ENCODE measurements at regions not wholly inside any gene's neighbourhood (a gene's known extent, or its start where the extent isn't known, plus 50 kb on each side); places are given as distances from the start of the nearest gene placed in this dataset.
A peak's percentile ranks its signal among the peaks of the same experiment; 100 is the strongest.
"Not testable (repeated sequence)": the region's sequence is repeated elsewhere in the genome, so short reads cannot be mapped to it uniquely, and the experiment has no call there.

- no peaks in the 10 kb centered on the region for H3K4me1 Mint-ChIP-seq (ENCODE audit: low read depth, unreplicated experiment)
- ChIA-PET POLR2A (no interaction called here), CTCF (no interaction called here)
- no peak overlapping the region for H3K27ac Mint-ChIP-seq (ENCODE audit: unreplicated experiment)
- Histone ChIP-seq H3K4me1 (no peaks in the 10 kb centered on the region), H3K36me3 (ENCODE audit: control insufficient read depth, insufficient read depth, low read length) (no peaks in the 10 kb centered on the region), H3K27me3 (replicated peaks; ENCODE audit: control insufficient read depth, insufficient read depth, low read length) (no peaks in the 10 kb centered on the region), H3K9me3 (no peaks in the 10 kb centered on the region), H3K4me3 (ENCODE audit: low read depth, low read length) (no peak overlapping the region)
- H3K36me3 Mint-ChIP-seq (ENCODE audit: insufficient read depth, unreplicated experiment): no peaks in the 10 kb centered on the region
- no peaks in the 10 kb centered on the region for H3K27me3 Mint-ChIP-seq (ENCODE audit: insufficient read depth, unreplicated experiment)
- TF ChIP-seq CTCF (IDR thresholded peaks at IDR 0.05; ENCODE audit: insufficient read depth in 1 of 2, low read depth in 1 of 2, low read length in 1 of 2, severe bottlenecking in 1 of 2, unreplicated experiment in 1 of 2): no peak
- no peak for DNase-seq
- H3K9me3 Mint-ChIP-seq (ENCODE audit: unreplicated experiment): no peaks in the 10 kb centered on the region
- BruUV-seq (replicated peaks): no TSS peak
- H3K4me3 Mint-ChIP-seq (ENCODE audit: unreplicated experiment): no peak overlapping the region
- intact Hi-C loops (cut with micrococcal nuclease; ENCODE audit: unreplicated experiment): no loop called here
These were observed 119.0 kb upstream of the OR13H1 start for GRCh38 chrX:131424895-131425294.

- CTCF ChIA-PET: interaction anchor here (0.5 kb wide), 1 partner anchor 49 kb away, joined by 3 read pairs; no protein-coding TSS in a partner anchor
- POLR2A ChIA-PET; H3K27ac Mint-ChIP-seq (ENCODE audit: unreplicated experiment); BruUV-seq (replicated peaks); intact Hi-C loops (cut with micrococcal nuclease; ENCODE audit: unreplicated experiment); H3K27me3 Mint-ChIP-seq (ENCODE audit: insufficient read depth, unreplicated experiment); DNase-seq; H3K4me1 ChIP-seq; H3K27me3 ChIP-seq (replicated peaks; ENCODE audit: control insufficient read depth, insufficient read depth, low read length); H3K4me3 Mint-ChIP-seq (ENCODE audit: unreplicated experiment); H3K36me3 ChIP-seq (ENCODE audit: control insufficient read depth, insufficient read depth, low read length); H3K9me3 ChIP-seq; H3K9me3 Mint-ChIP-seq (ENCODE audit: unreplicated experiment); H3K36me3 Mint-ChIP-seq (ENCODE audit: insufficient read depth, unreplicated experiment); H3K4me1 Mint-ChIP-seq (ENCODE audit: low read depth, unreplicated experiment); H3K4me3 ChIP-seq (ENCODE audit: low read depth, low read length): not testable (repeated sequence)
These were observed 113.4 kb upstream of the OR13H1 start for GRCh38 chrX:131430465-131430864.

GRCh38 chrX:131441033-131441432 is 102.8 kb upstream of the OR13H1 start:
- DNase-seq: peak in 1 of 2 experiments; percentile 5
- Mint-ChIP-seq H3K27ac (ENCODE audit: unreplicated experiment) (no peak overlapping the region), H3K4me3 (ENCODE audit: unreplicated experiment) (no peak overlapping the region), H3K27me3 (ENCODE audit: insufficient read depth, unreplicated experiment) (no peaks in the 10 kb centered on the region), H3K36me3 (ENCODE audit: insufficient read depth, unreplicated experiment) (peaks cover 7% of the 10 kb centered on the region), H3K9me3 (ENCODE audit: unreplicated experiment) (peaks cover 9% of the 10 kb centered on the region), H3K4me1 (ENCODE audit: low read depth, unreplicated experiment) (no peaks in the 10 kb centered on the region)
- H3K4me3 ChIP-seq (ENCODE audit: low read depth, low read length): no peak overlapping the region
- no TSS peak for BruUV-seq (replicated peaks)
- no peaks in the 10 kb centered on the region for H3K9me3 ChIP-seq
- no peak for TF ChIP-seq CTCF (IDR thresholded peaks at IDR 0.05; ENCODE audit: insufficient read depth in 1 of 2, low read depth in 1 of 2, low read length in 1 of 2, severe bottlenecking in 1 of 2, unreplicated experiment in 1 of 2)
- intact Hi-C loops (cut with micrococcal nuclease; ENCODE audit: unreplicated experiment): no loop called here
- POLR2A ChIA-PET: no interaction called here
- H3K27me3 ChIP-seq (replicated peaks; ENCODE audit: control insufficient read depth, insufficient read depth, low read length): no peaks in the 10 kb centered on the region
- CTCF ChIA-PET: no interaction called here
- H3K4me1 ChIP-seq: 0 out of 2 replicates have a peak, but pooled peaks cover 5% of the 10 kb centered on the region
- no peaks in the 10 kb centered on the region for H3K36me3 ChIP-seq (ENCODE audit: control insufficient read depth, insufficient read depth, low read length)

- Histone ChIP-seq H3K9me3 (no peaks in the 10 kb centered on the region), H3K36me3 (ENCODE audit: control insufficient read depth, insufficient read depth, low read length) (no peaks in the 10 kb centered on the region), H3K4me3 (ENCODE audit: low read depth, low read length) (no peak overlapping the region), H3K27me3 (replicated peaks; ENCODE audit: control insufficient read depth, insufficient read depth, low read length) (no peaks in the 10 kb centered on the region), H3K4me1 (0 out of 2 replicates have a peak, but pooled peaks cover 5% of the 10 kb centered on the region)
- BruUV-seq (replicated peaks): no TSS peak
- peaks cover 7% of the 10 kb centered on the region for H3K36me3 Mint-ChIP-seq (ENCODE audit: insufficient read depth, unreplicated experiment)
- DNase-seq: no peak
- ChIA-PET POLR2A (no interaction called here), CTCF (no interaction called here)
- TF ChIP-seq CTCF (IDR thresholded peaks at IDR 0.05; ENCODE audit: insufficient read depth in 1 of 2, low read depth in 1 of 2, low read length in 1 of 2, severe bottlenecking in 1 of 2, unreplicated experiment in 1 of 2): no peak
- no peak overlapping the region for H3K4me3 Mint-ChIP-seq (ENCODE audit: unreplicated experiment)
- H3K27me3 Mint-ChIP-seq (ENCODE audit: insufficient read depth, unreplicated experiment): no peaks in the 10 kb centered on the region
- no peak overlapping the region for H3K27ac Mint-ChIP-seq (ENCODE audit: unreplicated experiment)
- peaks cover 9% of the 10 kb centered on the region for H3K9me3 Mint-ChIP-seq (ENCODE audit: unreplicated experiment)
- intact Hi-C loops (cut with micrococcal nuclease; ENCODE audit: unreplicated experiment): no loop called here
- H3K4me1 Mint-ChIP-seq (ENCODE audit: low read depth, unreplicated experiment): no peaks in the 10 kb centered on the region
These were observed 97.9 kb upstream of the OR13H1 start for GRCh38 chrX:131445955-131446354.

- H3K36me3 ChIP-seq (ENCODE audit: control insufficient read depth, insufficient read depth, low read length); H3K9me3 ChIP-seq; DNase-seq; H3K4me1 ChIP-seq; H3K27me3 ChIP-seq (replicated peaks; ENCODE audit: control insufficient read depth, insufficient read depth, low read length); H3K27ac Mint-ChIP-seq (ENCODE audit: unreplicated experiment); H3K36me3 Mint-ChIP-seq (ENCODE audit: insufficient read depth, unreplicated experiment); H3K9me3 Mint-ChIP-seq (ENCODE audit: unreplicated experiment); intact Hi-C loops (cut with micrococcal nuclease; ENCODE audit: unreplicated experiment); H3K4me3 Mint-ChIP-seq (ENCODE audit: unreplicated experiment); H3K4me3 ChIP-seq (ENCODE audit: low read depth, low read length); H3K4me1 Mint-ChIP-seq (ENCODE audit: low read depth, unreplicated experiment); H3K27me3 Mint-ChIP-seq (ENCODE audit: insufficient read depth, unreplicated experiment); BruUV-seq (replicated peaks); CTCF ChIA-PET; POLR2A ChIA-PET: not testable (repeated sequence)
These were observed 82.0 kb upstream of the OR13H1 start for GRCh38 chrX:131461855-131462254.
